ENCODE measurements at regions not wholly inside any gene's neighbourhood (a gene's known extent, or its start where the extent isn't known, plus 50 kb on each side); places are given as distances from the start of the nearest gene placed in this dataset.

GRCh38 chr14:105632010-105632409 is 105.6 kb downstream of the TMEM121 start:
- TF ChIP-seq CTCF (conservative IDR thresholded peaks at IDR 0.05; ENCODE audit: low read depth, low read length) (no peak), EZH2 (IDR thresholded peaks at IDR 0.05; ENCODE audit: borderline replicate concordance, low read depth, low read length, poor library complexity, severe bottlenecking) (no peak)
